ENCODE measurements at regions not wholly inside any gene's neighbourhood (a gene's known extent, or its start where the extent isn't known, plus 50 kb on each side); places are given as distances from the start of the nearest gene placed in this dataset.

DNA sequence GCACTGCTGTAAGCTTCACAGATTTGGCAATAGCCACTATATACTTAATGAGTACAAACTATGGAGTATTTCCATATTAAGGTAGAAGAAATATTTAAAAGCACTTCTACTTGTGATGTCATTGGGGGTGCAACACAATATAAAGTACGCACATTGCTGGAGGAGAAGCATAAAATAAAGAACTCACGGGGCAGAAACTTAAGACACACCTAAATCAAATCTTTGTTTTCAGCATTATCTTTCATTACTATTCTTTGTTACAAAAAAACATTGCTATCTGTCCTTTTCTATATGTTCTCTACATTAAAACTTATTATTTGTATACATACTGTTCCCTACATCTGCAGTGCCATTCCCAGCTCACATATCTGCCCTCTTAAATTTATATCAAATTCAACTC, 93.3 kb upstream of the VPREB1 start:
- no peaks in the 10 kb centered on the region for H3K9me3 ChIP-seq (ENCODE audit: control insufficient read depth, low read length)
- H3K36me3 ChIP-seq (ENCODE audit: control insufficient read depth, insufficient read depth, low read length): no peaks in the 10 kb centered on the region
- H3K4me1 ChIP-seq (ENCODE audit: control insufficient read depth, insufficient read depth, low read length): no peaks in the 10 kb centered on the region
- H3K27me3 ChIP-seq (ENCODE audit: control insufficient read depth, insufficient read depth, low read length, poor library complexity, severe bottlenecking): peaks cover 97% of the 10 kb centered on the region
- no peak overlapping the region for H3K27ac ChIP-seq (ENCODE audit: insufficient read depth, low read depth, low read length, poor library complexity, severe bottlenecking)
- WGBS, 2 experiments: 96 to 97% methylated on average over 2 of the region's 2 CpGs
- H3K4me3 ChIP-seq (ENCODE audit: insufficient read depth, low read depth, low read length): no peak overlapping the region

DNA sequence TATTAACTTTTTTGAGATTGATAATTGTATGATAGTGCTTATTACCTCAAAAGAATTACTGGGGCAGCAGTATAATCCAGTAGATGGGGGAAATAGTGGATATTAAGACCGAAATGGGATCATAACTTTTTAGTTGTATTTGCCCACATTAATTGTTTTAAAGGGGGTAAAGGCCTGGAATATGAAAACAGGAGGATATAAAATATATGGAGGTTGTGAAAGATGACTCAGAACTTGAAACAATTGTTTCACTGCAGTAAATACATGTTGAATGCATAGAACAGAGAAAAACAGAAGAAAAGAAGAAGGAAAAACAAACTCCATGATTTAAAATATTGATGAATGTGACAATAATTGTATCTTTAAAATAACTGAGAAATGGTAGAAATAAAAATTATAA, 94.1 kb upstream of the VPREB1 start:
- no peaks in the 10 kb centered on the region for H3K4me1 ChIP-seq (ENCODE audit: control insufficient read depth, insufficient read depth, low read length)
- no peak overlapping the region for H3K4me3 ChIP-seq (ENCODE audit: insufficient read depth, low read depth, low read length)
- no peak overlapping the region for H3K27ac ChIP-seq (ENCODE audit: insufficient read depth, low read depth, low read length, poor library complexity, severe bottlenecking)
- 45 to 72% methylated on average over 1 of the region's 1 CpG for WGBS, 2 experiments
- H3K27me3 ChIP-seq (ENCODE audit: control insufficient read depth, insufficient read depth, low read length, poor library complexity, severe bottlenecking): peaks cover 95% of the 10 kb centered on the region
- no peaks in the 10 kb centered on the region for H3K9me3 ChIP-seq (ENCODE audit: control insufficient read depth, low read length)
- H3K36me3 ChIP-seq (ENCODE audit: control insufficient read depth, insufficient read depth, low read length): no peaks in the 10 kb centered on the region

DNA sequence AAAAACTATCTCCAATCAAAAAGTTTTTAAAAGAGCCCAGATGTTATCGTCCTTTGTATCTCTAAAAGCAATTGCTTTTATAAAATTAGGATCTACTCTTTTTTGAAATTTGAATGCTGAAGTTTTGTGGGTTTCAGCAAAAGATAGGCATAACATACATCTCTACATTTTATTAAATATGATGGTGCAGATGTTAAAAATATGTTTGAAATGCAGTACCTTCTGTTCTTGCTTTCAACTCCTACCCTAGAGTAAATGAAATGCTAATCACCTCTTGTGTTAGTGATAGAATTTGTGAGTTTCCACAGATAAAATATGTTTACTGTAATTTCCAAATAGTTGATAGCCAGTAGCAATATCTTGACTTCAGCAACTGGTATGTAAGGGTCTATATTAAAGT, 95.7 kb upstream of the VPREB1 start:
- H3K4me1 ChIP-seq (ENCODE audit: control insufficient read depth, insufficient read depth, low read length): no peaks in the 10 kb centered on the region
- no peaks in the 10 kb centered on the region for H3K36me3 ChIP-seq (ENCODE audit: control insufficient read depth, insufficient read depth, low read length)
- H3K9me3 ChIP-seq (ENCODE audit: control insufficient read depth, low read length): no peaks in the 10 kb centered on the region
- H3K27ac ChIP-seq (ENCODE audit: insufficient read depth, low read depth, low read length, poor library complexity, severe bottlenecking): no peak overlapping the region
- H3K27me3 ChIP-seq (ENCODE audit: control insufficient read depth, insufficient read depth, low read length, poor library complexity, severe bottlenecking): peaks cover 84% of the 10 kb centered on the region
- WGBS, 2 experiments: 67% methylated on average over 1 of the region's 1 CpG; no CpG with 5 or more reads in 1 of the 2 experiments
- no peak overlapping the region for H3K4me3 ChIP-seq (ENCODE audit: insufficient read depth, low read depth, low read length)

DNA sequence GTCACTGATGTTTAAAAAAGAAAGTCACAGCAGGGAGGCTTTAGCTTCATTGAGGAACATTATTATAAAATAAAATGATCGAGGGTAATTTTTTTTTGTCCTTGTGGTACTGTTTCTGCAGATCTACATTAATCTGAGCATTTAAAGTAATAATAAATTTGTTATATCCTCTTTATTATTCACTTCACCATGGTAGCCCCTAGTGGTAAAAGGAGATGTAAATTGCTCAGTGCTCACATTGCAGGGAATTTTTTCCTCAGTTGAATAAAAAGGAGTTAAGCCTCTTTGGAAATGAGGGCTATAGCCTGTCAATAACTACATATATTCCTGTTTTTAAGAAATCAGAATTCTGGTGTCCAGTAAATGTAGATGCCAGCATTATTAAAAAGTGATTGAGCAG, 99.7 kb upstream of the VPREB1 start:
- Histone ChIP-seq H3K36me3 (ENCODE audit: control insufficient read depth, insufficient read depth, low read length) (no peaks in the 10 kb centered on the region), H3K9me3 (ENCODE audit: control insufficient read depth, low read length) (no peaks in the 10 kb centered on the region), H3K4me3 (ENCODE audit: insufficient read depth, low read depth, low read length) (no peak overlapping the region), H3K27ac (ENCODE audit: insufficient read depth, low read depth, low read length, poor library complexity, severe bottlenecking) (no peak overlapping the region), H3K4me1 (ENCODE audit: control insufficient read depth, insufficient read depth, low read length) (no peaks in the 10 kb centered on the region), H3K27me3 (ENCODE audit: control insufficient read depth, insufficient read depth, low read length, poor library complexity, severe bottlenecking) (peaks cover 77% of the 10 kb centered on the region)
- WGBS, 2 experiments: 83 to 100% methylated on average over 1 of the region's 1 CpG

DNA sequence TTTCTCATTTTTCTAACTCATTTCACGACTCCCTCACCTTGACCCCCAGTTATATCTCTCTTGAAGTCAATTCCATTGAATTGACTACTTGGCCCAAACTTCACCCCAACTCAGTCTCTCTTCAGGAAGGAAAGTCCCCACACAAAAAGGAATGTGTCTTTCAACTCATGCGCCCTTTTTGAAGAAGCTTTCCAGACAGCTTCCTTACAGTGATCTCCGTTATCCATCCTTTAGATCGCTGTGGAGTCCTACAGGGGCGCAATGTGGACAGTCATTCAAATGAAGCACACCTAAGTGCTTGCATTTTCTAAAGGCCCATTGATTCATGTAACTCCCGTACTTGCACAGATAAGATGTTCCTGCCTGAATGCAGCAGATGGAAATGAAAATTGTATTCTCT, 101.1 kb upstream of the VPREB1 start:
- H3K36me3 ChIP-seq (ENCODE audit: control insufficient read depth, insufficient read depth, low read length): no peaks in the 10 kb centered on the region
- no peaks in the 10 kb centered on the region for H3K9me3 ChIP-seq (ENCODE audit: control insufficient read depth, low read length)
- 84 to 85% methylated on average over 6 of the region's 6 CpGs for WGBS, 2 experiments
- H3K27ac ChIP-seq (ENCODE audit: insufficient read depth, low read depth, low read length, poor library complexity, severe bottlenecking): no peak overlapping the region
- no peak overlapping the region for H3K4me3 ChIP-seq (ENCODE audit: insufficient read depth, low read depth, low read length)
- peaks cover 77% of the 10 kb centered on the region for H3K27me3 ChIP-seq (ENCODE audit: control insufficient read depth, insufficient read depth, low read length, poor library complexity, severe bottlenecking)
- no peaks in the 10 kb centered on the region for H3K4me1 ChIP-seq (ENCODE audit: control insufficient read depth, insufficient read depth, low read length)

DNA sequence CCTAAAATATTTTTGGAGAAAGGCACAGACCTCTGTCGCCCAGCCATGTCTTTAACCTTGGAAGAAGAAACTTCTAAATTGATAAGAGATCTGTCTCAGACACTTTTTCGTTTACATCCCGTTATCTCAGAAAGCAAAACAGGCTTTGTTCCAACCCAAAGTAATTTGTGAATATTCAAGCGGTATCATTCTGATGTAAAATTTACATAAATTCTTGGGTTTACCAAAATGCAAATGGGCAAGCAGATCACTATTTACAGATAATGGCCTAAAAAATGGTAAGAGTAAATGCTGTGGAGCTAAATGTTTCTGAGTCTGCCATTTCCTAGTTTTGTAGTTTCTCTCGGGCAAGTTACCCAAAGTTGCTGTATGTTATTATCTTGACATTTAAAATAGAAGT, 101.9 kb upstream of the VPREB1 start:
- Histone ChIP-seq H3K9me3 (ENCODE audit: control insufficient read depth, low read length) (no peaks in the 10 kb centered on the region), H3K4me1 (ENCODE audit: control insufficient read depth, insufficient read depth, low read length) (no peaks in the 10 kb centered on the region), H3K36me3 (ENCODE audit: control insufficient read depth, insufficient read depth, low read length) (no peaks in the 10 kb centered on the region), H3K27ac (ENCODE audit: insufficient read depth, low read depth, low read length, poor library complexity, severe bottlenecking) (no peak overlapping the region), H3K27me3 (ENCODE audit: control insufficient read depth, insufficient read depth, low read length, poor library complexity, severe bottlenecking) (peaks cover 76% of the 10 kb centered on the region), H3K4me3 (ENCODE audit: insufficient read depth, low read depth, low read length) (no peak overlapping the region)
- 54 to 71% methylated on average over 3 to 4 of the region's 5 CpGs for WGBS, 2 experiments

DNA sequence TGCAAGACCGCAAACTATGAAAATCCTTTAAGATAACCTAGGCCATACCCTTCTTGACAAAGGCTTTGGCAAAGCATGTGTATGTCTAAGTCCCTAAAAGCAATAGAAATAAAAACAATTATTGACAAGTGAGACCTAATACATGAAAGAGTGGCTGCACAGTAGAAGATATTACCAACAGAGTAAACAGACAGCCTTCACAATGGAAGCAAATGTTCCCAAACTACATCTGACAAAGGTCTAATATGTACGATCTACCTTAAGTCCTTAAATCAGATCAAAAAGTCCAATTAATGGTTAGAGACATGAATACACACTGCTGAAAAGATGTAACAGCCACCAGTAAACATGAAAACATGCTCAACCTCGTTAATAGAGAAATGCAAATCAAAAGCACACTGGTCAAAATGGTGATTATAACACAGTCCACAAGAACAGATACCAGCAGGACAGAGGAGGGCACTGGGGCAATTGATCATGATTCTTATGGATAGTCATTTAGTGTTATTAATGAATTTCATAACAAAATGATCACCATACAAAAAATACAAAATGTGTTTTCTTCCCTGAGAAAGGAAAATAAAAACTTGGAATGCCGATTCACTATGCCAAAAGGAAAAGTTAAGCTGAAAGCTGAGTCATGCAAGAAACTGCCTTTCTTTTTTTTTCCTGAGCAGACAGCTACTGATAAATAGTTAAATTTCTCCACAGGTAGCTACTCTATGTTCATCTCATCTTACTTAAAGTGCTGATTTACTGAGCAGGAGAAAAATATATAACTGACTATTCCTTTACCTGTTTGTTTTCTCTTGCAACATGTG, 102.6 kb upstream of the VPREB1 start:
- H3K9me3 ChIP-seq (ENCODE audit: control insufficient read depth, low read length): no peaks in the 10 kb centered on the region
- H3K27me3 ChIP-seq (ENCODE audit: control insufficient read depth, insufficient read depth, low read length, poor library complexity, severe bottlenecking): peaks cover 74% of the 10 kb centered on the region
- no peak overlapping the region for H3K27ac ChIP-seq (ENCODE audit: insufficient read depth, low read depth, low read length, poor library complexity, severe bottlenecking)
- H3K36me3 ChIP-seq (ENCODE audit: control insufficient read depth, insufficient read depth, low read length): no peaks in the 10 kb centered on the region
- WGBS, 2 experiments: 79 to 91% methylated on average over 4 of the region's 4 CpGs
- no peak overlapping the region for H3K4me3 ChIP-seq (ENCODE audit: insufficient read depth, low read depth, low read length)
- no peaks in the 10 kb centered on the region for H3K4me1 ChIP-seq (ENCODE audit: control insufficient read depth, insufficient read depth, low read length)

DNA sequence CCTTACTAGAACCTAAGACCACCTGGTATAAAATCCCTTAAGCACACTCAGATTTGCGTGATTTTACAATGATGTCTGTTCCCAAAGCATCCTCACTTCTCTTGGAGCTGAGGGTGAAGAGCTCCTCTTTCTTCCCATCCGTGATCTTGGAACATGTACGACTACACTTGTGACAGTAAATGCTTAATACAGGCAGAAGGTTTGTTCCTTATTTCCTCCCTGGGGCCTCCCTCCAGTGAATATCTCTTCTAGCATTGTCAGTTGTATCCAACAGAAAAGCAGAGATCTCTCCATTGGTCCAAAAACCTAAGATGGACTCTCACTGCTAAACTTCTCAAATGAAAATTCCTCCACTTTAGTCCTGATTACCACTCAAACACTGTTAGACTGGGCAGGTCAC, 103.6 kb upstream of the VPREB1 start:
- Histone ChIP-seq H3K4me3 (ENCODE audit: insufficient read depth, low read depth, low read length) (no peak overlapping the region), H3K9me3 (ENCODE audit: control insufficient read depth, low read length) (no peaks in the 10 kb centered on the region), H3K36me3 (ENCODE audit: control insufficient read depth, insufficient read depth, low read length) (no peaks in the 10 kb centered on the region), H3K4me1 (ENCODE audit: control insufficient read depth, insufficient read depth, low read length) (no peaks in the 10 kb centered on the region), H3K27ac (ENCODE audit: insufficient read depth, low read depth, low read length, poor library complexity, severe bottlenecking) (no peak overlapping the region), H3K27me3 (ENCODE audit: control insufficient read depth, insufficient read depth, low read length, poor library complexity, severe bottlenecking) (peaks cover 74% of the 10 kb centered on the region)
- WGBS, 2 experiments: 91% methylated on average over 3 of the region's 3 CpGs

DNA sequence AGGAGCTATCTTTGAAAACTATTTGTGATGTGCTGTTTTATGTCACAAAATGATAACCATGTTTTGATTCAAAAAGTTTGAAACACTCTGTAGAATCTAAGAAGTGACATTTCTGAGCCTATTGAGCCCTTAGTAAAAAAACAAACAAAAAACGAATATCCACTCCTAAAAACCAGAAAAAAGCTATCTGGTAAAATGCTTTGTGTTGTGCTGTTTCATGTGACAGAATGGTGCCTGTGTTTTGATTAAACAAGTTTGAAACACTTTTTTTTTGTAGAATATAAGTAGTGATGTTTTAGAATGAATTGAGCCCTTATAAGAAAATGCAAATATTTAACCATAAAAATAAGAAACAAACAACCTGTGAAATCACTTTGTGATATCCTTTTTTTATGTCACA, 105.2 kb upstream of the VPREB1 start:
- Histone ChIP-seq H3K4me1 (ENCODE audit: control insufficient read depth, insufficient read depth, low read length) (no peaks in the 10 kb centered on the region), H3K27me3 (ENCODE audit: control insufficient read depth, insufficient read depth, low read length, poor library complexity, severe bottlenecking) (peaks cover 82% of the 10 kb centered on the region), H3K36me3 (ENCODE audit: control insufficient read depth, insufficient read depth, low read length) (no peaks in the 10 kb centered on the region), H3K4me3 (ENCODE audit: insufficient read depth, low read depth, low read length) (no peak overlapping the region), H3K9me3 (ENCODE audit: control insufficient read depth, low read length) (no peaks in the 10 kb centered on the region), H3K27ac (ENCODE audit: insufficient read depth, low read depth, low read length, poor library complexity, severe bottlenecking) (no peak overlapping the region)
- WGBS, 2 experiments: no CpG with 5 or more reads among the region's 1 CpG

DNA sequence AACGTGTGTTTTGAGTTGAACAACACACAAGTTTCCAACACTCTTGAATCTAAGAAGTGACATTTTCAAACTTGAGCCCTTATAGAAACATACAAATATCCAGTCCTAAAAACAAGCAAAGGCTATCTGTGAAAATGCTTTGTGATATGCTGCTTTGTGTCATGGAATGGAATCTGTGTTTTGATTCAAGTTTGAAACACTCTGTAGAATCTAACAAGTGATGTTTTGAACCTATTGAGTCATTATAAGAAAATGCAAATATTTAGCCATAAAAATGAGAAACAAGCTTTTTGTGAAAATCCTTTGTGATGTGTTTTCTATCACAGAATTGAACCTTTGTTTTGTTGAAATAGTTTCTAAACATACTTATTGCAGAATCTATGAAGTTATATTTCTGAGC, 105.7 kb upstream of the VPREB1 start:
- no peak overlapping the region for H3K27ac ChIP-seq (ENCODE audit: insufficient read depth, low read depth, low read length, poor library complexity, severe bottlenecking)
- no peaks in the 10 kb centered on the region for H3K4me1 ChIP-seq (ENCODE audit: control insufficient read depth, insufficient read depth, low read length)
- H3K4me3 ChIP-seq (ENCODE audit: insufficient read depth, low read depth, low read length): no peak overlapping the region
- no peaks in the 10 kb centered on the region for H3K36me3 ChIP-seq (ENCODE audit: control insufficient read depth, insufficient read depth, low read length)
- peaks cover 82% of the 10 kb centered on the region for H3K27me3 ChIP-seq (ENCODE audit: control insufficient read depth, insufficient read depth, low read length, poor library complexity, severe bottlenecking)
- WGBS, 2 experiments: 91 to 100% methylated on average over 1 of the region's 1 CpG
- no peaks in the 10 kb centered on the region for H3K9me3 ChIP-seq (ENCODE audit: control insufficient read depth, low read length)
